CD4-positive, alpha-beta memory T cell (primary cell): ENCODE measurements at regions not wholly inside any gene's neighbourhood (a gene's known extent, or its start where the extent isn't known, plus 50 kb on each side); places are given as distances from the start of the nearest gene placed in this dataset.

Source experiments
- CTCF ChIA-PET: fragments of 350-600 bp; sonication (Branson Sonifier 250); formaldehyde crosslinking; loops from one replicate; lab custom pipeline; 2021; ENCODE audit warnings: inconsistent platforms; ENCODE audit not compliant: partially characterized antibody; lab: Charles Lee
- POLR2A ChIA-PET: fragments of 350-600 bp; sonication (Branson Sonifier 250); formaldehyde crosslinking; loops from one replicate; lab custom pipeline; 2021; ENCODE audit not compliant: partially characterized antibody; lab: Charles Lee
- DNase-seq, 5 donors: peaks; one replicate each; pipeline versions ENCODE4 v3.0.0 to v3.0.0-alpha.2; 2020 to 2022; ENCODE audit warnings: mixed read lengths in 1 of 5
- H3K27ac ChIP-seq: one replicate; pipeline ENCODE4 v1.7.0; 2013; ENCODE audit warnings: low read depth, low read length
- H3K27me3 ChIP-seq: 2 replicates; pipeline ENCODE4 v1.7.0; 2013; ENCODE audit warnings: mild to moderate bottlenecking, low read length, moderate library complexity; ENCODE audit not compliant: insufficient read depth
- H3K36me3 ChIP-seq: 2 replicates; pipeline ENCODE4 v1.7.0; 2013; ENCODE audit warnings: mild to moderate bottlenecking, low read length, moderate library complexity; ENCODE audit not compliant: insufficient read depth
- H3K4me1 ChIP-seq: 2 replicates; pipeline ENCODE4 v1.7.0; 2013; ENCODE audit warnings: mild to moderate bottlenecking, low read length, moderate library complexity; ENCODE audit not compliant: insufficient read depth
- H3K4me3 ChIP-seq, 2 donors: one replicate each; pipeline ENCODE4 v1.7.0; 2013; ENCODE audit warnings: low read length in 2 of 2, mild to moderate bottlenecking in 1 of 2
- H3K9me3 ChIP-seq, 2 donors: one replicate each; pipeline ENCODE4 v1.7.0; 2013; ENCODE audit warnings: low read length in 2 of 2, control low read depth in 1 of 2; ENCODE audit not compliant: control insufficient read depth in 1 of 2
- H3K27ac Mint-ChIP-seq, 7 donors: one replicate each; pipeline ENCODE4 v1.8.0; 2020 to 2021; ENCODE audit warnings: mixed read lengths in 7 of 7, mild to moderate bottlenecking in 6 of 7, inconsistent platforms in 3 of 7, moderate library complexity in 3 of 7
- H3K27me3 Mint-ChIP-seq, 2 donors: one replicate each; pipeline ENCODE4 v1.8.0; 2020 to 2021; ENCODE audit warnings: mixed read lengths in 2 of 2
- H3K36me3 Mint-ChIP-seq, 2 donors: one replicate each; pipeline ENCODE4 v1.8.0; 2020 to 2021; ENCODE audit warnings: mixed read lengths in 2 of 2, inconsistent platforms in 1 of 2, mild to moderate bottlenecking in 1 of 2
- H3K4me1 Mint-ChIP-seq, 4 donors: one replicate each; pipeline ENCODE4 v1.8.0; 2020 to 2021; ENCODE audit warnings: mixed read lengths in 4 of 4, mild to moderate bottlenecking in 1 of 4
- H3K4me3 Mint-ChIP-seq, 8 donors: one replicate each; pipeline ENCODE4 v1.8.0; 2020 to 2021; ENCODE audit warnings: mixed read lengths in 8 of 8, mild to moderate bottlenecking in 7 of 8, moderate library complexity in 6 of 8, inconsistent platforms in 3 of 8
- H3K9me3 Mint-ChIP-seq, 8 donors: one replicate each; pipeline ENCODE4 v1.8.0; 2020 to 2021; ENCODE audit warnings: mixed read lengths in 8 of 8, mild to moderate bottlenecking in 5 of 8, inconsistent platforms in 3 of 8, moderate library complexity in 1 of 8
- intact Hi-C: fragments of 100-400 bp; cut with micrococcal nuclease; formaldehyde crosslinking; loops from one replicate; pipeline ENCODE4 v1.15.1; 2023

GRCh38 chr9:87125819-87126218 lies 178.5 kb upstream of the GAS1 start:
- Mint-ChIP-seq H3K4me1 (peaks cover 0 to 1% (median 0%) of the 10 kb centered on the region in 4 donors), H3K27ac (no peak overlapping the region), H3K36me3 (no peaks in the 10 kb centered on the region), H3K27me3 (peaks cover 3 to 8% of the 10 kb centered on the region in 2 donors), H3K4me3 (no peak overlapping the region), H3K9me3 (peaks cover 0 to 8% (median 0%) of the 10 kb centered on the region in 8 donors)
- ChIA-PET CTCF (no interaction called here), POLR2A (no interaction called here)
- no peak overlapping the region for H3K4me3 ChIP-seq
- DNase-seq: no peak
- H3K9me3 ChIP-seq: no peaks in the 10 kb centered on the region
- no peaks in the 10 kb centered on the region for H3K4me1 ChIP-seq
- no peak overlapping the region for H3K27ac ChIP-seq
- intact Hi-C loops: no loop called here
- no peaks in the 10 kb centered on the region for H3K27me3 ChIP-seq
- H3K36me3 ChIP-seq: no peaks in the 10 kb centered on the region

- DNase-seq: no peak
- intact Hi-C loops: no loop called here
- no peak overlapping the region for H3K4me3 ChIP-seq
Measured at GRCh38 chr9:87127543-87127942, 180.2 kb upstream of the GAS1 start.

GRCh38 chr9:87127978-87128614 lies 180.8 kb upstream of the GAS1 start:
- Mint-ChIP-seq H3K9me3 (peaks cover 0 to 24% (median 7%) of the 10 kb centered on the region in 8 donors), H3K4me1 (peaks cover 0 to 1% (median 0%) of the 10 kb centered on the region in 4 donors), H3K27ac (no peak overlapping the region), H3K27me3 (peaks cover 3 to 8% of the 10 kb centered on the region in 2 donors), H3K4me3 (no peak overlapping the region), H3K36me3 (no peaks in the 10 kb centered on the region)
- H3K27me3 ChIP-seq: no peaks in the 10 kb centered on the region
- H3K27ac ChIP-seq: no peak overlapping the region
- ChIA-PET POLR2A (no interaction called here), CTCF (no interaction called here)
- no peak overlapping the region for H3K4me3 ChIP-seq
- H3K9me3 ChIP-seq: no peaks in the 10 kb centered on the region
- no peak for DNase-seq
- no peaks in the 10 kb centered on the region for H3K4me1 ChIP-seq
- intact Hi-C loops: no loop called here
- H3K36me3 ChIP-seq: no peaks in the 10 kb centered on the region

More at GRCh38 chr9:87127543-87127942, 180.2 kb upstream of the GAS1 start:
- no peaks in the 10 kb centered on the region for H3K4me1 ChIP-seq
- H3K27me3 Mint-ChIP-seq: peaks cover 3 to 8% of the 10 kb centered on the region in 2 donors
- H3K9me3 ChIP-seq: no peaks in the 10 kb centered on the region
- H3K36me3 Mint-ChIP-seq: no peaks in the 10 kb centered on the region
- POLR2A ChIA-PET: no interaction called here
- CTCF ChIA-PET: no interaction called here
- no peaks in the 10 kb centered on the region for H3K27me3 ChIP-seq
- peaks cover 0 to 21% (median 4%) of the 10 kb centered on the region in 8 donors for H3K9me3 Mint-ChIP-seq
- H3K36me3 ChIP-seq: no peaks in the 10 kb centered on the region
- H3K27ac ChIP-seq: no peak overlapping the region
- no peak overlapping the region for H3K27ac Mint-ChIP-seq
- peaks cover 0 to 1% (median 0%) of the 10 kb centered on the region in 4 donors for H3K4me1 Mint-ChIP-seq
- no peak overlapping the region for H3K4me3 Mint-ChIP-seq

- Mint-ChIP-seq H3K27me3 (peaks cover 3 to 8% of the 10 kb centered on the region in 2 donors), H3K4me1 (peaks cover 0 to 1% (median 0%) of the 10 kb centered on the region in 4 donors)
- CTCF ChIA-PET: no interaction called here
Measured at GRCh38 chr9:87128844-87129493, 181.7 kb upstream of the GAS1 start.

GRCh38 chr9:87135074-87135473 lies 187.8 kb upstream of the GAS1 start:
- CTCF ChIA-PET: no interaction called here
- no peaks in the 10 kb centered on the region for H3K27me3 ChIP-seq
- H3K9me3 Mint-ChIP-seq: peaks cover 0 to 33% (median 6%) of the 10 kb centered on the region in 8 donors
- H3K27ac Mint-ChIP-seq: no peak overlapping the region
- POLR2A ChIA-PET: interaction anchor here (0.6 kb wide), 1 partner anchor 127 kb away, joined by 6 read pairs; no protein-coding TSS in a partner anchor
- no peaks in the 10 kb centered on the region for H3K4me1 Mint-ChIP-seq
- no peak overlapping the region for H3K4me3 ChIP-seq
- H3K9me3 ChIP-seq: no peaks in the 10 kb centered on the region
- no peaks in the 10 kb centered on the region for H3K36me3 ChIP-seq
- no peak overlapping the region for H3K27ac ChIP-seq
- intact Hi-C loops: no loop called here
- H3K36me3 Mint-ChIP-seq: no peaks in the 10 kb centered on the region
- no peaks in the 10 kb centered on the region for H3K27me3 Mint-ChIP-seq
- no peak for DNase-seq
- no peak overlapping the region for H3K4me3 Mint-ChIP-seq
- no peaks in the 10 kb centered on the region for H3K4me1 ChIP-seq

More at GRCh38 chr9:87128844-87129493, 181.7 kb upstream of the GAS1 start:
- no peaks in the 10 kb centered on the region for H3K36me3 Mint-ChIP-seq
- DNase-seq: no peak
- peaks cover 0 to 33% (median 9%) of the 10 kb centered on the region in 8 donors for H3K9me3 Mint-ChIP-seq
- intact Hi-C loops: no loop called here
- Histone ChIP-seq H3K9me3 (no peaks in the 10 kb centered on the region), H3K27me3 (no peaks in the 10 kb centered on the region), H3K4me3 (no peak overlapping the region), H3K36me3 (no peaks in the 10 kb centered on the region), H3K27ac (no peak overlapping the region), H3K4me1 (no peaks in the 10 kb centered on the region)
- no peak overlapping the region for H3K27ac Mint-ChIP-seq
- POLR2A ChIA-PET: no interaction called here
- no peak overlapping the region for H3K4me3 Mint-ChIP-seq

- no peak overlapping the region for H3K27ac ChIP-seq
- POLR2A ChIA-PET: no interaction called here
- H3K4me1 Mint-ChIP-seq: no peaks in the 10 kb centered on the region
- no peaks in the 10 kb centered on the region for H3K9me3 ChIP-seq
- no peak overlapping the region for H3K4me3 ChIP-seq
- peaks cover 0 to 13% (median 4%) of the 10 kb centered on the region in 8 donors for H3K9me3 Mint-ChIP-seq
- CTCF ChIA-PET: interaction anchor here (1.5 kb wide), 1 partner anchor 7 kb away, joined by 3 read pairs; no protein-coding TSS in a partner anchor
- no peak overlapping the region for H3K4me3 Mint-ChIP-seq
- no peaks in the 10 kb centered on the region for H3K4me1 ChIP-seq
- no peak overlapping the region for H3K27ac Mint-ChIP-seq
- H3K27me3 ChIP-seq: no peaks in the 10 kb centered on the region
- H3K27me3 Mint-ChIP-seq: peaks cover 0 to 2% of the 10 kb centered on the region in 2 donors
- no peaks in the 10 kb centered on the region for H3K36me3 Mint-ChIP-seq
- intact Hi-C loops: no loop called here
- DNase-seq: no peak
- H3K36me3 ChIP-seq: no peaks in the 10 kb centered on the region
Measured at GRCh38 chr9:87137718-87138117, 190.4 kb upstream of the GAS1 start.

GRCh38 chr9:87138128-87139040 lies 191.1 kb upstream of the GAS1 start:
- Histone ChIP-seq H3K36me3 (no peaks in the 10 kb centered on the region), H3K4me3 (no peak overlapping the region), H3K27me3 (no peaks in the 10 kb centered on the region), H3K4me1 (no peaks in the 10 kb centered on the region), H3K27ac (no peak overlapping the region), H3K9me3 (no peaks in the 10 kb centered on the region)
- CTCF ChIA-PET: interaction anchor here (1.5 kb wide), 1 partner anchor 8 kb away, joined by 3 read pairs; no protein-coding TSS in a partner anchor
- Mint-ChIP-seq H3K4me1 (no peaks in the 10 kb centered on the region), H3K27ac (no peak overlapping the region), H3K36me3 (no peaks in the 10 kb centered on the region), H3K27me3 (peaks cover 0 to 2% of the 10 kb centered on the region in 2 donors), H3K4me3 (no peak overlapping the region), H3K9me3 (peaks cover 0 to 7% (median under 1%) of the 10 kb centered on the region in 8 donors)
- DNase-seq: no peak
- intact Hi-C loops: no loop called here
- POLR2A ChIA-PET: no interaction called here
